Neural cell (in vitro differentiated cells): ENCODE measurements at regions not wholly inside any gene's neighbourhood (a gene's known extent, or its start where the extent isn't known, plus 50 kb on each side); places are given as distances from the start of the nearest gene placed in this dataset.

ENCODE experiments used
- H2AFZ ChIP-seq: fragments of 200-600, 300-800 bp; sonication (generic), shearing (Covaris generic); 2 replicates; pipeline ENCODE4 v1.6.0; 2014; ENCODE audit warnings: low read depth, mild to moderate bottlenecking, antibody characterized with exemption, low read length, moderate library complexity
- H3F3A ChIP-seq: fragments of 200-600 bp; shearing (Covaris generic); 2 replicates; pipeline ENCODE4 v1.6.1; 2016; ENCODE audit warnings: mild to moderate bottlenecking, moderate library complexity, mixed read lengths, antibody characterized with exemption, low read length; ENCODE audit not compliant: insufficient read depth, poor library complexity, severe bottlenecking
- H3K27ac ChIP-seq: fragments of 200-600, 300-800 bp; sonication (generic), shearing (Covaris generic); 2 replicates; pipeline ENCODE4 v1.5.1; 2014; ENCODE audit warnings: mild to moderate bottlenecking, low read length, moderate library complexity
- H3K27me3 ChIP-seq: fragments of 300-800, 200-600 bp; sonication (generic), shearing (Covaris generic); 2 replicates; pipeline ENCODE4 v1.6.0; 2014; ENCODE audit warnings: mild to moderate bottlenecking, low read depth, low read length, moderate library complexity; ENCODE audit not compliant: insufficient read depth
- H3K36me3 ChIP-seq: fragments of 300-800, 200-600 bp; sonication (generic), shearing (Covaris generic); 2 replicates; pipeline ENCODE4 v1.5.1; 2014; ENCODE audit warnings: mild to moderate bottlenecking, antibody characterized with exemption, low read length, moderate library complexity; ENCODE audit not compliant: insufficient read depth
- H3K4me2 ChIP-seq: fragments of 300-800, 200-600 bp; sonication (generic), shearing (Covaris generic); 2 replicates; pipeline ENCODE4 v1.6.0; 2014; ENCODE audit warnings: mild to moderate bottlenecking, low read length
- H3K4me3 ChIP-seq: fragments of 300-800, 200-600 bp; sonication (generic), shearing (Covaris generic); 2 replicates; pipeline ENCODE4 v1.5.1; 2014; ENCODE audit warnings: mild to moderate bottlenecking, low read length, moderate library complexity
- H3K79me2 ChIP-seq: fragments of 200-600 bp; shearing (Covaris generic); replicated peaks from 2 replicates; pipeline ENCODE4 v1.6.0; 2014; ENCODE audit warnings: mild to moderate bottlenecking, low read length, moderate library complexity; ENCODE audit not compliant: insufficient read depth
- H3K9ac ChIP-seq: fragments of 300-800, 200-600 bp; sonication (generic), shearing (Covaris generic); 2 replicates; pipeline ENCODE4 v1.6.1; 2016; ENCODE audit warnings: mild to moderate bottlenecking, low read length, mixed read lengths
- H3K9me2 ChIP-seq: fragments of 200-600 bp; shearing (Covaris generic); 2 replicates; pipeline ENCODE4 v1.6.1; 2016; ENCODE audit warnings: mild to moderate bottlenecking, low read length, mixed read lengths; ENCODE audit not compliant: insufficient read depth
- H3K9me3 ChIP-seq: fragments of 200-600, 300-800 bp; sonication (generic), shearing (Covaris generic); 2 replicates; pipeline ENCODE4 v1.6.1; 2016; ENCODE audit warnings: mild to moderate bottlenecking, mixed run types, low read length, moderate library complexity, mixed read lengths
- H4K20me1 ChIP-seq: fragments of 200-600 bp; shearing (Covaris generic); 2 replicates; pipeline ENCODE4 v1.6.1; 2016; ENCODE audit warnings: mild to moderate bottlenecking, mixed run types; ENCODE audit not compliant: insufficient read depth
- EP300 ChIP-seq: fragments of 450-650 bp; conservative IDR thresholded peaks from 2 replicates; pipeline ENCODE4 v1.6.1; 2014; ENCODE audit warnings: antibody characterized with exemption, mild to moderate bottlenecking, moderate library complexity; ENCODE audit not compliant: poor library complexity, severe bottlenecking
- EZH2 ChIP-seq: fragments of 200-600, 300-800 bp; shearing (Covaris generic), sonication (generic); IDR thresholded peaks from 2 replicates; pipeline ENCODE4 v1.6.1; 2014; ENCODE audit warnings: antibody characterized with exemption, low read length, borderline replicate concordance, mild to moderate bottlenecking; ENCODE audit not compliant: insufficient read depth, poor library complexity, severe bottlenecking
- MXI1 ChIP-seq: fragments of 450-650 bp; conservative IDR thresholded peaks from 2 replicates; pipeline ENCODE4 v1.6.1; 2014; ENCODE audit warnings: antibody characterized with exemption, mild to moderate bottlenecking; ENCODE audit not compliant: poor library complexity, severe bottlenecking
- POLR2AphosphoS5 ChIP-seq: IDR thresholded peaks from 2 replicates; pipeline ENCODE4 v1.6.1; 2012
- RAD21 ChIP-seq: fragments of 450-650 bp; conservative IDR thresholded peaks from 2 replicates; pipeline ENCODE4 v1.6.1; 2014; ENCODE audit warnings: antibody characterized with exemption, mild to moderate bottlenecking, moderate library complexity
- SMC3 ChIP-seq: fragments of 450-650 bp; conservative IDR thresholded peaks from 2 replicates; pipeline ENCODE4 v1.6.1; 2014; ENCODE audit warnings: antibody characterized with exemption, mild to moderate bottlenecking, moderate library complexity; ENCODE audit not compliant: poor library complexity
- TAF1 ChIP-seq: IDR thresholded peaks from 2 replicates; pipeline ENCODE4 v1.6.1; 2012; ENCODE audit warnings: low read depth
- TF ChIP-seq, protein P1 (sequence below): IDR thresholded peaks from 2 replicates; pipeline ENCODE4 v1.6.1; 2012; ENCODE audit warnings: borderline replicate concordance
- TF ChIP-seq, protein P2 (sequence below): fragments of 450-650 bp; IDR thresholded peaks from 2 replicates; pipeline ENCODE4 v1.5.1; 2014; ENCODE audit warnings: antibody characterized with exemption, mild to moderate bottlenecking, moderate library complexity; ENCODE audit not compliant: poor library complexity, severe bottlenecking

DNA sequence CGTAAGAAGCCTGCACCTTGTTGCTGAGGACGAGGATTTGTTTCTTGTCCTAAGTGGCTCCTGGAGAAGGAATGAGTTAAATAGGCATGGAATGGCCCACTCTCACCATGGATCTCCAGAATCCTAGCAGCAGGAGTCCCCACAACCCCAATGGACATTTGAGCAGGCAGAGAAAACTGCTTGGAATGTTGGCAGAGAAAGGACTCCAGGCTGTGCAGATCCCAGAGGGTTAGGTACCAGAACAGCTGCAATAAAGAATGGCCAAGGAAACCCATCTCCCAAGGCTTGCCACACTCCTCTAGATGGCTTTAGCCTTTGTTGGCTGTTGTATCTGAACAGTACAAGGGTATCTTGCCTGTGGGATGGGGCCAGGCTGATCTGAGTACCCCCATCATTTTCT lies 1415.7 kb upstream of the ADGRB3 start:
- TF ChIP-seq EP300 (no peak), TAF1 (no peak), RAD21 (no peak), EZH2 (no peak), POLR2AphosphoS5 (no peak), SMC3 (no peak), MXI1 (no peak)
- TF ChIP-seq, protein P1, sequence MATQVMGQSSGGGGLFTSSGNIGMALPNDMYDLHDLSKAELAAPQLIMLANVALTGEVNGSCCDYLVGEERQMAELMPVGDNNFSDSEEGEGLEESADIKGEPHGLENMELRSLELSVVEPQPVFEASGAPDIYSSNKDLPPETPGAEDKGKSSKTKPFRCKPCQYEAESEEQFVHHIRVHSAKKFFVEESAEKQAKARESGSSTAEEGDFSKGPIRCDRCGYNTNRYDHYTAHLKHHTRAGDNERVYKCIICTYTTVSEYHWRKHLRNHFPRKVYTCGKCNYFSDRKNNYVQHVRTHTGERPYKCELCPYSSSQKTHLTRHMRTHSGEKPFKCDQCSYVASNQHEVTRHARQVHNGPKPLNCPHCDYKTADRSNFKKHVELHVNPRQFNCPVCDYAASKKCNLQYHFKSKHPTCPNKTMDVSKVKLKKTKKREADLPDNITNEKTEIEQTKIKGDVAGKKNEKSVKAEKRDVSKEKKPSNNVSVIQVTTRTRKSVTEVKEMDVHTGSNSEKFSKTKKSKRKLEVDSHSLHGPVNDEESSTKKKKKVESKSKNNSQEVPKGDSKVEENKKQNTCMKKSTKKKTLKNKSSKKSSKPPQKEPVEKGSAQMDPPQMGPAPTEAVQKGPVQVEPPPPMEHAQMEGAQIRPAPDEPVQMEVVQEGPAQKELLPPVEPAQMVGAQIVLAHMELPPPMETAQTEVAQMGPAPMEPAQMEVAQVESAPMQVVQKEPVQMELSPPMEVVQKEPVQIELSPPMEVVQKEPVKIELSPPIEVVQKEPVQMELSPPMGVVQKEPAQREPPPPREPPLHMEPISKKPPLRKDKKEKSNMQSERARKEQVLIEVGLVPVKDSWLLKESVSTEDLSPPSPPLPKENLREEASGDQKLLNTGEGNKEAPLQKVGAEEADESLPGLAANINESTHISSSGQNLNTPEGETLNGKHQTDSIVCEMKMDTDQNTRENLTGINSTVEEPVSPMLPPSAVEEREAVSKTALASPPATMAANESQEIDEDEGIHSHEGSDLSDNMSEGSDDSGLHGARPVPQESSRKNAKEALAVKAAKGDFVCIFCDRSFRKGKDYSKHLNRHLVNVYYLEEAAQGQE = no peak
- TF ChIP-seq, protein P2, sequence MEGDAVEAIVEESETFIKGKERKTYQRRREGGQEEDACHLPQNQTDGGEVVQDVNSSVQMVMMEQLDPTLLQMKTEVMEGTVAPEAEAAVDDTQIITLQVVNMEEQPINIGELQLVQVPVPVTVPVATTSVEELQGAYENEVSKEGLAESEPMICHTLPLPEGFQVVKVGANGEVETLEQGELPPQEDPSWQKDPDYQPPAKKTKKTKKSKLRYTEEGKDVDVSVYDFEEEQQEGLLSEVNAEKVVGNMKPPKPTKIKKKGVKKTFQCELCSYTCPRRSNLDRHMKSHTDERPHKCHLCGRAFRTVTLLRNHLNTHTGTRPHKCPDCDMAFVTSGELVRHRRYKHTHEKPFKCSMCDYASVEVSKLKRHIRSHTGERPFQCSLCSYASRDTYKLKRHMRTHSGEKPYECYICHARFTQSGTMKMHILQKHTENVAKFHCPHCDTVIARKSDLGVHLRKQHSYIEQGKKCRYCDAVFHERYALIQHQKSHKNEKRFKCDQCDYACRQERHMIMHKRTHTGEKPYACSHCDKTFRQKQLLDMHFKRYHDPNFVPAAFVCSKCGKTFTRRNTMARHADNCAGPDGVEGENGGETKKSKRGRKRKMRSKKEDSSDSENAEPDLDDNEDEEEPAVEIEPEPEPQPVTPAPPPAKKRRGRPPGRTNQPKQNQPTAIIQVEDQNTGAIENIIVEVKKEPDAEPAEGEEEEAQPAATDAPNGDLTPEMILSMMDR = no peak
- H3K27ac ChIP-seq = no peak overlapping the region

DNA sequence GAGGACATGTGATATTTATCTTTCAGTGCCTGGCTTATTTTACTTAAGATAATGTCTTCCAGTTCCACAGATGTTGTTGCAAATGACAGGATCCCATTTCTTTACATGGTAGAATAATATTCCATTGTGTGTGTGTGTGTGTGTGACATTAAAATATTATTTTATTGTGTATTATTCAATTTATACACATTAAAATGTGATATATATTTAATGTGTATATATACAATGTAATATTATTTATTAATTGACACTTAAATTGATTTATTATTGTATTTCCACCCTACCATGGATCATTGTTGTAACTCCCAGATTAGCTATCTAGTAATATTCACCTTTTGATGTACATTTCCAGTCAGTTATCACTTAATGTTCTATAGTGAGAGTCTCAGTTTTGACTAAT lies 1422.5 kb upstream of the ADGRB3 start:
- Histone ChIP-seq H3F3A (no peaks in the 10 kb centered on the region), H3K9me3 (no peaks in the 10 kb centered on the region), H3K4me3 (no peak overlapping the region), H3K27me3 (no peaks in the 10 kb centered on the region), H3K79me2 (no peaks in the 10 kb centered on the region), H3K36me3 (no peaks in the 10 kb centered on the region), H3K9me2 (no peaks in the 10 kb centered on the region), H3K27ac (no peak overlapping the region), H2AFZ (no peak overlapping the region), H3K9ac (no peak overlapping the region), H3K4me2 (no peak overlapping the region), H4K20me1 (no peaks in the 10 kb centered on the region)
- TF ChIP-seq POLR2AphosphoS5 (no peak), EZH2 (no peak), EP300 (no peak), TAF1 (no peak), MXI1 (no peak), RAD21 (no peak), SMC3 (no peak)
- TF ChIP-seq, protein P2 = no peak
- TF ChIP-seq, protein P1 = no peak

More for the DNA sequence above, 1415.7 kb upstream of the ADGRB3 start:
- Histone ChIP-seq H3K9me3 (no peaks in the 10 kb centered on the region), H3K4me3 (no peak overlapping the region), H4K20me1 (no peaks in the 10 kb centered on the region), H3K79me2 (no peaks in the 10 kb centered on the region), H3F3A (no peaks in the 10 kb centered on the region), H2AFZ (no peak overlapping the region), H3K27me3 (no peaks in the 10 kb centered on the region), H3K4me2 (no peak overlapping the region), H3K9me2 (no peaks in the 10 kb centered on the region), H3K9ac (no peak overlapping the region), H3K36me3 (no peaks in the 10 kb centered on the region)
